ENCODE measurements at regions not wholly inside any gene's neighbourhood (a gene's known extent, or its start where the extent isn't known, plus 50 kb on each side); places are given as distances from the start of the nearest gene placed in this dataset.

DNA sequence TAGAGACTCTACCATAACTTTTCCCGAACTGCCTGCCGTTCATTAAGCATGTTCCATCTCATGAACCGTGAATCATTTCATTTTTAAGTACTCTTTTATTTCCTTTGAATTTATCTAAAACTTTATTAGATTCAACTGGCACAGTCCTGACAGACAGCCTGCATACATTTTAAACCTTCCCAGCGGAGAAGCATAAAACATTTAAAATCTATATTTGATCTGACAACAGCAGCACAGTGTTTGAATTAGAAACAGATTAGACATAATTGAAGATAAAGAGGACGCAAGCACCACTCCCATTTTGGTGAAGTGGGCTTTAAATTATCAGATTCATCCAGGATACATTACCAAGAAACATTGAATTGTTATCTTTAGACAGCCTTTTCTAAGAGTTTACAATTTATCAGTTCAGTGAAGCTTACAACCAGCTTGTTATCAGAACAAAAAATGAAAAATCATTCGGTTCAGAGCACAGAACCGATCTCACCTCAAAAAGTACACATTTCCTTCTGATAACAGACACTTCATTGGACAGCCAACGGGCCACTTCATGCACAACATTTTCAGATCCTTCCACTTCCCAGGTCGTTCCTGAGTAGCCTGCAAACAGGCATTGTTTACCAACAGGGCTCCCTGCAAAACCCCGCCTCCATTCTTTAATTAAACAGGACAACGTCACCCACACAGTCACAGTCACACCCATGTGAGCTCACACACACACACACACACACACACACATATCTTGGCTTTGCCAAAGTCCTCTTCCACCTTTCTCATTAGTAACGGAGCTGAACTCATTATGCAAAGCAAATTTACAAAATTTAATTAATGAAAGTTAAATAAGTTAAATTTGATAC, 171.2 kb downstream of the SP3 start:
- Histone ChIP-seq H3K4me3 (no peak overlapping the region), H3K4me1 (no peaks in the 10 kb centered on the region), H3K27me3 (peaks cover 0 to 9% (median 0%) of the 10 kb centered on the region in 9 donors), H3K9me3 (no peaks in the 10 kb centered on the region), H3K36me3 (no peaks in the 10 kb centered on the region), H3K27ac (no peak overlapping the region)
- ATAC-seq (no peak), DNase-seq (no peak)
- intact Hi-C loops (cut with DNase I), result no loop called here
- 70 to 72% (median 71%) methylated on average over 12 of the region's 12 CpGs for WGBS, 4 donors
- TF ChIP-seq, protein P1, sequence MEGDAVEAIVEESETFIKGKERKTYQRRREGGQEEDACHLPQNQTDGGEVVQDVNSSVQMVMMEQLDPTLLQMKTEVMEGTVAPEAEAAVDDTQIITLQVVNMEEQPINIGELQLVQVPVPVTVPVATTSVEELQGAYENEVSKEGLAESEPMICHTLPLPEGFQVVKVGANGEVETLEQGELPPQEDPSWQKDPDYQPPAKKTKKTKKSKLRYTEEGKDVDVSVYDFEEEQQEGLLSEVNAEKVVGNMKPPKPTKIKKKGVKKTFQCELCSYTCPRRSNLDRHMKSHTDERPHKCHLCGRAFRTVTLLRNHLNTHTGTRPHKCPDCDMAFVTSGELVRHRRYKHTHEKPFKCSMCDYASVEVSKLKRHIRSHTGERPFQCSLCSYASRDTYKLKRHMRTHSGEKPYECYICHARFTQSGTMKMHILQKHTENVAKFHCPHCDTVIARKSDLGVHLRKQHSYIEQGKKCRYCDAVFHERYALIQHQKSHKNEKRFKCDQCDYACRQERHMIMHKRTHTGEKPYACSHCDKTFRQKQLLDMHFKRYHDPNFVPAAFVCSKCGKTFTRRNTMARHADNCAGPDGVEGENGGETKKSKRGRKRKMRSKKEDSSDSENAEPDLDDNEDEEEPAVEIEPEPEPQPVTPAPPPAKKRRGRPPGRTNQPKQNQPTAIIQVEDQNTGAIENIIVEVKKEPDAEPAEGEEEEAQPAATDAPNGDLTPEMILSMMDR (IDR thresholded peaks at IDR 0.05), result no peak
- TF ChIP-seq POLR2A (IDR thresholded peaks at IDR 0.05), result no peak

DNA sequence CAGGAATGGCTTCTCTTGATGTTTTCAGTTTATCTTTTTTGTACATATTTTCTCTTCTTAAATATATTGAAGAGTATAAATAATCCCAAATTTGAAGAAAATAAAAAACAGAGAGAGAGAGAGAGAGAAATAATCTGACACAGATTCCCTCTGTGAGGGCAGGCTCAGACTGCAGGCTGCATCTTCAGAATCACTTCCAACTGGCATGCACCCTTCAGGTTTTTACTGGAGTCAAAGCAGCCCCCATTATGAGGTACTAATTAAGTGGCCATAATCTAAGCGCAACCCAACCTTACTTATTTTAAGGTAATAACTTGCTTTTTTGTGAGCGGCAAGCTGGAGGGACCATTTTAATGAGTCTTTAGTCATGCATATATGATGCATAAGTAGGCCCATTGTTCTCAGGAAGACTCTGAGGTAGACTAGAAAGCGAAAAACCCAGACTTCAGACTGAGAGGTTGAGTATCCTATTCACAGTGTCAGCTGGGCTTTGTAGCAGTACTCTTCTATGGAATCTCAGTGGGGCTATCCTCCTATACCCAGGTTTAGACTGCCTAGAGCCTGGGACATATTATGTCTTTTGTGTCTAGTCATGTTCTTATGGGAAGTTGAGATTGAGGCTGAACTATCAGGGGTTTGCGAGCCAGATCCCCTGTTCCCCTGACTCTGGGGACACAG, 167.4 kb downstream of the SP3 start:
- Histone ChIP-seq H3K9me3 (no peaks in the 10 kb centered on the region), H3K4me1 (no peaks in the 10 kb centered on the region), H3K4me3 (no peak overlapping the region), H3K27me3 (peaks cover 0 to 5% (median 0%) of the 10 kb centered on the region in 9 donors), H3K27ac (no peak overlapping the region), H3K36me3 (no peaks in the 10 kb centered on the region)
- no peak for ATAC-seq
- DNase-seq, result no peak
- TF ChIP-seq, protein P1 (IDR thresholded peaks at IDR 0.05), result no peak
- no peak for TF ChIP-seq POLR2A (IDR thresholded peaks at IDR 0.05)
- 90 to 96% (median 93%) methylated on average over 3 to 4 of the region's 4 CpGs for WGBS, 4 donors
- intact Hi-C loops (cut with DNase I), result no loop called here

DNA sequence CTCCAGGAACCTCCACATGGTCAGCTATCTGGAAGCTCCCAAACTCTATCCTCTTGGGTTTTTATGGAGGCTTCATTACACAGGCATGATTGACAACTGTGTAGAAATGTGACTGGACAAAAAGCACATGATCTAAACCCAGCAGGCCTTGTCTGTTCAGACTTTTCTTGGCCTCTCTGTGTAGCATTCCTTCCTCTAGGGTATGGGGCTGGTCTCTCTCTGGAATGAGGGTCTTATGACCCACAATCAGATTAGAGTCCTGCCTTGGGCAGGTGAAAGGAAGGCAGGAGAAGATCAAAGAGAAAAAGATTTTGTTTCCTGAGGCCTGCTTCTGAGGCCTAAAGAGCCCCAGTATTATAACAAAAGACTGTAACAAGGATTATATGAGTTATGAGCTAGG, 162.7 kb downstream of the SP3 start:
- Histone ChIP-seq H3K27me3 (peaks cover 0 to 5% (median 0%) of the 10 kb centered on the region in 9 donors), H3K27ac (no peak overlapping the region), H3K4me1 (no peaks in the 10 kb centered on the region), H3K4me3 (no peak overlapping the region), H3K36me3 (no peaks in the 10 kb centered on the region), H3K9me3 (no peaks in the 10 kb centered on the region)
- intact Hi-C loops (cut with DNase I), result no loop called here
- TF ChIP-seq, protein P1 (IDR thresholded peaks at IDR 0.05), result no peak
- no peak for TF ChIP-seq POLR2A (IDR thresholded peaks at IDR 0.05)
- DNase-seq (no peak), ATAC-seq (no peak)

DNA sequence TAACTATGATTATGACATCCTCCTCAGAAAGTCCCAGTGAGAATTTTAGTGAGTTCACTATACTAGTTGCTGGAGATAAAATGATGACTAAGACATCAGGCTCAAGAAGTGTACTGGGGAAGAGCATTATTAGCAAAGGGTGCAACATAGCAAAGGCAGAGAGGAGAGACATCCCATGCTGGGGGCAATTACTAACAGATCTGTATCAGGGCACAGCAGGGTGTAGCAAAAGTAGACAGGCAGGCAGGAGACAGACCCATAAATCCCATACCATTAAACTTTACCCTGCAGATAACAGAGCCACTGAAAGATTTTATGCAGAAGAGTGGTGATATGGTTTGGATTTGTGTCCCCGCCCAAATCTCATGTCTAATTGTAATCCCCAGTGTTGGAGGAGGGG, 161.7 kb downstream of the SP3 start:
- 83 to 100% (median 94%) methylated on average over 1 of the region's 1 CpG for WGBS, 4 donors
- H3K36me3 ChIP-seq, result no peaks in the 10 kb centered on the region
- peaks cover 0 to 5% (median 0%) of the 10 kb centered on the region in 9 donors for H3K27me3 ChIP-seq
- ATAC-seq (no peak), DNase-seq (no peak)
- H3K4me3 ChIP-seq, result no peak overlapping the region
- TF ChIP-seq POLR2A (IDR thresholded peaks at IDR 0.05), result no peak
- TF ChIP-seq, protein P1 (IDR thresholded peaks at IDR 0.05), result no peak
- H3K4me1 ChIP-seq, result no peaks in the 10 kb centered on the region
- intact Hi-C loops (cut with DNase I), result no loop called here
- H3K9me3 ChIP-seq, result no peaks in the 10 kb centered on the region
- H3K27ac ChIP-seq, result no peak overlapping the region
